IMR-90 (cell line): ENCODE measurements at regions not wholly inside any gene's neighbourhood (a gene's known extent, or its start where the extent isn't known, plus 50 kb on each side); places are given as distances from the start of the nearest gene placed in this dataset.

Experiments
- ATAC-seq: fragments of 200-7000 bp; cut with Tn5 transposase; 2 replicates; pipeline ENCODE4 v1.9.1; 2020; ENCODE audit warnings: low read depth, mild to moderate bottlenecking, moderate library complexity
- BruUV-seq: library from RNA; stranded (reverse); fragments of 400-500 nt; replicated peaks from 2 replicates; lab custom pipeline; 2021; lab: Mats Ljungman, UMichigan
- CTCF ChIA-PET: fragments of 300-600 bp; formaldehyde crosslinking; extraction: SDS; loops from one replicate; lab custom pipeline; 2021; ENCODE audit warnings: antibody characterized with exemption; lab: Yijun Ruan, JAX
- POLR2A ChIA-PET: fragments of 300-600 bp; sonication (Branson Sonifier 250); formaldehyde crosslinking; loops from one replicate; lab custom pipeline; 2022; ENCODE audit warnings: antibody characterized with exemption; ENCODE audit not compliant: unreplicated experiment; lab: Charles Lee
- DNase-seq: peaks from one replicate; pipeline ENCODE4 v3.0.0; 2013
- H2AFZ ChIP-seq: replicated peaks from 2 replicates; pipeline ENCODE3; 2013; ENCODE audit warnings: low read length, mild to moderate bottlenecking; ENCODE audit not compliant: poor library complexity
- H2AK5ac ChIP-seq: 2 replicates; pipeline ENCODE4 v1.6.1; 2013; ENCODE audit warnings: low read depth, low read length, inconsistent platforms
- H2AK9ac ChIP-seq: replicated peaks from 2 replicates; pipeline ENCODE3; 2013; ENCODE audit warnings: mild to moderate bottlenecking, low read depth, low read length, moderate library complexity; ENCODE audit not compliant: poor library complexity
- H2BK120ac ChIP-seq: 2 replicates; pipeline ENCODE4 v1.6.1; 2013; ENCODE audit warnings: low read depth, low read length, inconsistent platforms
- H2BK15ac ChIP-seq: 3 replicates; pipeline ENCODE4 v1.6.1; 2013; ENCODE audit warnings: low read depth, low read length, inconsistent platforms
- H2BK20ac ChIP-seq: 2 replicates; pipeline ENCODE4 v1.6.1; 2013; ENCODE audit warnings: low read depth, mild to moderate bottlenecking, inconsistent platforms, low read length, moderate library complexity
- H2BK5ac ChIP-seq: 2 replicates; pipeline ENCODE4 v1.6.1; 2013; ENCODE audit warnings: mild to moderate bottlenecking, low read depth, low read length, inconsistent platforms; ENCODE audit not compliant: poor library complexity, severe bottlenecking
- H3K14ac ChIP-seq: replicated peaks from 2 replicates; pipeline ENCODE4 v1.6.1; 2013; ENCODE audit warnings: low read depth, low read length, inconsistent platforms
- H3K18ac ChIP-seq: 2 replicates; pipeline ENCODE4 v1.6.1; 2013; ENCODE audit warnings: low read depth, low read length, control low read depth
- H3K23ac ChIP-seq: 2 replicates; pipeline ENCODE4 v1.6.1; 2013; ENCODE audit warnings: low read depth, low read length, inconsistent platforms
- H3K27ac ChIP-seq: 2 replicates; pipeline ENCODE4 v1.5.1; 2013; ENCODE audit warnings: mild to moderate bottlenecking, control low read depth, low read length; ENCODE audit not compliant: insufficient read depth
- H3K27me3 ChIP-seq: 2 replicates; pipeline ENCODE4 v1.6.1; 2013; ENCODE audit warnings: low read length; ENCODE audit not compliant: control insufficient read depth, insufficient read depth
- H3K36me3 ChIP-seq: 2 replicates; pipeline ENCODE4 v1.6.1; 2013; ENCODE audit warnings: low read length, mixed read lengths; ENCODE audit not compliant: control insufficient read depth, insufficient read depth
- H3K4ac ChIP-seq: 2 replicates; pipeline ENCODE4 v1.6.1; 2013; ENCODE audit warnings: low read depth, low read length, inconsistent platforms
- H3K4me1 ChIP-seq: 2 replicates; pipeline ENCODE4 v1.6.1; 2013; ENCODE audit warnings: low read length, mixed read lengths; ENCODE audit not compliant: control insufficient read depth, insufficient read depth
- H3K4me2 ChIP-seq: 2 replicates; pipeline ENCODE4 v1.6.1; 2013; ENCODE audit warnings: low read depth, mild to moderate bottlenecking, control low read depth, low read length, moderate library complexity
- H3K4me3 ChIP-seq: 2 replicates; pipeline ENCODE4 v1.5.1; 2013; ENCODE audit warnings: low read depth, mild to moderate bottlenecking, control low read depth, low read length, moderate library complexity; ENCODE audit not compliant: insufficient read depth
- H3K56ac ChIP-seq: 2 replicates; pipeline ENCODE4 v1.6.1; 2013; ENCODE audit warnings: low read length, inconsistent platforms; ENCODE audit not compliant: insufficient read depth; ENCODE audit errors: extremely low read depth
- H3K79me1 ChIP-seq, 2 experiments: 2 replicates each; pipeline ENCODE4 v1.6.1; 2013; ENCODE audit warnings: low read length in 2 of 2, inconsistent platforms in 1 of 2, low read depth in 1 of 2
- H3K9ac ChIP-seq: 2 replicates; pipeline ENCODE4 v1.6.1; 2013; ENCODE audit warnings: low read depth, low read length, control low read depth
- H3K9me1 ChIP-seq: 2 replicates; pipeline ENCODE4 v1.6.1; 2013; ENCODE audit warnings: low read length, inconsistent platforms; ENCODE audit not compliant: insufficient read depth
- H3K9me3 ChIP-seq: 2 replicates; pipeline ENCODE4 v1.6.1; 2013; ENCODE audit warnings: low read length; ENCODE audit not compliant: control insufficient read depth, insufficient read depth
- H4K20me1 ChIP-seq: 2 replicates; pipeline ENCODE4 v1.6.1; 2013; ENCODE audit warnings: low read length, inconsistent platforms; ENCODE audit not compliant: insufficient read depth
- H4K5ac ChIP-seq: 2 replicates; pipeline ENCODE4 v1.6.1; 2013; ENCODE audit warnings: mild to moderate bottlenecking, low read depth, low read length, control low read depth
- H4K8ac ChIP-seq, 2 experiments: 2 replicates each; pipeline ENCODE4 v1.6.1; 2013; ENCODE audit warnings: low read depth in 2 of 2, low read length in 2 of 2, control low read depth in 1 of 2, inconsistent platforms in 1 of 2
- H4K91ac ChIP-seq: 2 replicates; pipeline ENCODE4 v1.6.1; 2013; ENCODE audit warnings: low read depth, low read length, inconsistent platforms; ENCODE audit not compliant: insufficient read depth
- CTCF ChIP-seq: conservative IDR thresholded peaks from 2 replicates; pipeline ENCODE4 v1.5.1; 2012; ENCODE audit warnings: mild to moderate bottlenecking, low read depth, low read length, improper control_type of control experiment
- WGBS, 2 experiments: methylation state at CpG; one replicate each; pipeline versions ENCODE4 v1.1.5 to v1.1.7; 2013; ENCODE audit warnings: missing lambda C conversion rate in 2 of 2; ENCODE audit not compliant: insufficient read length in 1 of 2; ENCODE audit errors: extremely low coverage in 2 of 2; 5-methylcytosine and 5-hydroxymethylcytosine counted together
- dilution Hi-C: fragments of 300-500 bp; cut with HindIII; formaldehyde crosslinking; loops from one replicate; pipeline ENCODE4 v1.14.3; 2018; ENCODE audit warnings: low sequenced_read_pairs; ENCODE audit not compliant: unreplicated experiment
- in situ Hi-C: fragments of 300-500 bp; cut with MboI; formaldehyde crosslinking; loops from 3 replicates; pipeline ENCODE4 v1.14.3; 2019; ENCODE audit warnings: low sequenced_read_pairs, inconsistent platforms, mixed read lengths
- intact Hi-C: fragments of 100-400 bp; cut with micrococcal nuclease; formaldehyde crosslinking; loops from 2 replicates; pipeline ENCODE4 v1.10.0; 2022
- TF ChIP-seq, protein P1 (sequence below): fragments of 150-350 bp; IDR thresholded peaks from 2 replicates; pipeline ENCODE4 v1.6.1; 2017; ENCODE audit warnings: mild to moderate bottlenecking, antibody characterized with exemption, low read length, low read depth

- H4K5ac ChIP-seq: no peak overlapping the region
- ChIA-PET CTCF (no interaction called here), POLR2A (no interaction called here)
- H2BK15ac ChIP-seq: no peak overlapping the region
- no peak overlapping the region for H2AFZ ChIP-seq
- TF ChIP-seq, protein P1, sequence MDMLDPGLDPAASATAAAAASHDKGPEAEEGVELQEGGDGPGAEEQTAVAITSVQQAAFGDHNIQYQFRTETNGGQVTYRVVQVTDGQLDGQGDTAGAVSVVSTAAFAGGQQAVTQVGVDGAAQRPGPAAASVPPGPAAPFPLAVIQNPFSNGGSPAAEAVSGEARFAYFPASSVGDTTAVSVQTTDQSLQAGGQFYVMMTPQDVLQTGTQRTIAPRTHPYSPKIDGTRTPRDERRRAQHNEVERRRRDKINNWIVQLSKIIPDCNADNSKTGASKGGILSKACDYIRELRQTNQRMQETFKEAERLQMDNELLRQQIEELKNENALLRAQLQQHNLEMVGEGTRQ: no peak
- no peak for TF ChIP-seq CTCF
- H4K91ac ChIP-seq: no peak overlapping the region
- H3K9me1 ChIP-seq: no peaks in the 10 kb centered on the region; the same call in 1 of the 2 replicates
- no peak for DNase-seq
- no peak overlapping the region for H3K4ac ChIP-seq
- no peak overlapping the region for H4K8ac ChIP-seq
- no TSS peak for BruUV-seq
- H3K4me3 ChIP-seq: no peak overlapping the region
- ATAC-seq: no peak
- no peak overlapping the region for H2BK20ac ChIP-seq
- intact Hi-C loops: no loop called here
- H3K27me3 ChIP-seq: no peaks in the 10 kb centered on the region
- H3K27ac ChIP-seq: no peak overlapping the region
- no peaks in the 10 kb centered on the region for H3K79me1 ChIP-seq
- no peak overlapping the region for H3K4me2 ChIP-seq
- H3K4me1 ChIP-seq: no peaks in the 10 kb centered on the region
- H3K18ac ChIP-seq: no peak overlapping the region
- H2BK120ac ChIP-seq: no peak overlapping the region
- H2AK9ac ChIP-seq: no peak overlapping the region
- no peak overlapping the region for H2BK5ac ChIP-seq
- H3K9me3 ChIP-seq: no peaks in the 10 kb centered on the region
- WGBS, 2 experiments: no CpG with 5 or more reads among the region's 4 CpGs
- in situ Hi-C loops: no loop called here
- H3K36me3 ChIP-seq: no peaks in the 10 kb centered on the region
- H2AK5ac ChIP-seq: no peak overlapping the region
- dilution Hi-C loops: no loop called here
- no peak overlapping the region for H3K23ac ChIP-seq
- no peak overlapping the region for H3K9ac ChIP-seq
- no peak overlapping the region for H3K14ac ChIP-seq
- no peak overlapping the region for H3K56ac ChIP-seq
- H4K20me1 ChIP-seq: no peaks in the 10 kb centered on the region
These were observed 464.5 kb downstream of the MATN1 start for GRCh38 chr1:30258876-30259275.
